CD4-positive, alpha-beta T cell treated with Interleukin-21 for 1 hour (primary cell): ENCODE measurements at regions not wholly inside any gene's neighbourhood (a gene's known extent, or its start where the extent isn't known, plus 50 kb on each side); places are given as distances from the start of the nearest gene placed in this dataset.
A peak's percentile ranks its signal among the peaks of the same experiment; 100 is the strongest.

Experiments used
- DNase-seq: peaks from one replicate; pipeline ENCODE4 v3.0.0-alpha.2; 2020

- DNase-seq, result no peak
These were observed 98.6 kb upstream of the FER start for GRCh38 chr5:108649106-108649505.

GRCh38 chr5:108642170-108642906 is 105.4 kb upstream of the FER start:
- peak; percentile 60 for DNase-seq

- DNase-seq, result no peak
These were observed 106.1 kb upstream of the FER start for GRCh38 chr5:108641596-108641995.

GRCh38 chr5:108639366-108639765 is 108.3 kb upstream of the FER start:
- no peak for DNase-seq

GRCh38 chr5:108638021-108638420 is 109.7 kb upstream of the FER start:
- no peak for DNase-seq

GRCh38 chr5:108637134-108637533 is 110.6 kb upstream of the FER start:
- DNase-seq, result no peak

GRCh38 chr5:108636135-108636853 is 111.4 kb upstream of the FER start:
- DNase-seq, result no peak

GRCh38 chr5:108634617-108635288 is 112.9 kb upstream of the FER start:
- DNase-seq, result no peak

- no peak for DNase-seq
These were observed 113.6 kb upstream of the FER start for GRCh38 chr5:108634010-108634616.

GRCh38 chr5:108629779-108630528 is 117.7 kb upstream of the FER start:
- no peak for DNase-seq

- DNase-seq, result no peak
These were observed 122.0 kb upstream of the FER start for GRCh38 chr5:108625654-108626053.

- no peak for DNase-seq
These were observed 123.9 kb upstream of the FER start for GRCh38 chr5:108623826-108624225.

GRCh38 chr5:108620516-108620915 is 127.2 kb upstream of the FER start:
- DNase-seq, result no peak

- no peak for DNase-seq
These were observed 127.9 kb upstream of the FER start for GRCh38 chr5:108619815-108620214.

GRCh38 chr5:108617467-108618435 is 129.9 kb upstream of the FER start:
- DNase-seq, result no peak

GRCh38 chr5:108615216-108615615 is 132.5 kb upstream of the FER start:
- DNase-seq, result no peak

- DNase-seq, result no peak
These were observed 140.3 kb upstream of the FER start for GRCh38 chr5:108607421-108607820.

GRCh38 chr5:108606185-108606584 is 141.5 kb upstream of the FER start:
- no peak for DNase-seq

GRCh38 chr5:108602830-108603229 is 144.9 kb upstream of the FER start:
- no peak for DNase-seq

GRCh38 chr5:108590799-108591198 is 156.9 kb upstream of the FER start:
- DNase-seq, result no peak

GRCh38 chr5:108588323-108588722 is 159.4 kb upstream of the FER start:
- DNase-seq, result no peak

- no peak for DNase-seq
These were observed 159.9 kb upstream of the FER start for GRCh38 chr5:108587821-108588220.
